ENCODE measurements at regions not wholly inside any gene's neighbourhood (a gene's known extent, or its start where the extent isn't known, plus 50 kb on each side); places are given as distances from the start of the nearest gene placed in this dataset.
A peak's percentile ranks its signal among the peaks of the same experiment; 100 is the strongest.

GRCh38 chr1:73577206-73577605 lies 620.8 kb downstream of the LRRIQ3 start:
- no peaks in the 10 kb centered on the region for H3K27me3 ChIP-seq (replicated peaks in 2 of 5; ENCODE audit: control insufficient read depth in 4 of 5, insufficient read depth in 5 of 5, low read length in 4 of 5)
- CTCF ChIA-PET, result no interaction called here
- POLR2A ChIA-PET, result no interaction called here

GRCh38 chr1:73576083-73576482 lies 621.9 kb downstream of the LRRIQ3 start:
- CTCF ChIA-PET, result interaction anchor here (0.9 kb wide), 1 partner anchor 99 kb away, joined by 3 read pairs; no protein-coding TSS in a partner anchor
- POLR2A ChIA-PET, result no interaction called here
- DNase-seq, result no peak
- H3K27me3 ChIP-seq (replicated peaks in 2 of 5; ENCODE audit: control insufficient read depth in 4 of 5, insufficient read depth in 5 of 5, low read length in 4 of 5), result no peaks in the 10 kb centered on the region
- no peak overlapping the region for H3K4me3 ChIP-seq (ENCODE audit: control insufficient read depth in 1 of 7, extremely low read depth in 1 of 7, insufficient read depth in 4 of 7, low read depth in 2 of 7, low read length in 6 of 7)
- H3K9me3 ChIP-seq (ENCODE audit: control extremely low read depth in 1 of 5, control insufficient read depth in 4 of 5, insufficient read depth in 2 of 5, low read depth in 1 of 5, low read length in 4 of 5), result peaks cover 0 to 3% (median 0%) of the 10 kb centered on the region in 5 experiments
- peaks cover 0 to 4% (median 0%) of the 10 kb centered on the region in 4 experiments for H3K4me1 ChIP-seq (ENCODE audit: control extremely low read depth in 1 of 4, control insufficient read depth in 4 of 4, insufficient read depth in 4 of 4, low read length in 3 of 4)
- no peak overlapping the region for H3K27ac ChIP-seq (ENCODE audit: insufficient read depth in 1 of 2, low read depth in 1 of 2, low read length in 2 of 2, poor library complexity in 1 of 2, severe bottlenecking in 2 of 2)
- H3K36me3 ChIP-seq (ENCODE audit: control insufficient read depth in 4 of 4, insufficient read depth in 4 of 4, low read length in 3 of 4), result no peaks in the 10 kb centered on the region
- WGBS (ENCODE audit: insufficient coverage), result 100% methylated on average over 2 of the region's 2 CpGs

More at GRCh38 chr1:73577206-73577605, 620.8 kb downstream of the LRRIQ3 start:
- H3K36me3 ChIP-seq (ENCODE audit: control insufficient read depth in 4 of 4, insufficient read depth in 4 of 4, low read length in 3 of 4), result no peaks in the 10 kb centered on the region
- 100% methylated on average over 1 of the region's 1 CpG for WGBS (ENCODE audit: insufficient coverage)
- DNase-seq, result no peak
- H3K9me3 ChIP-seq (ENCODE audit: control extremely low read depth in 1 of 5, control insufficient read depth in 4 of 5, insufficient read depth in 2 of 5, low read depth in 1 of 5, low read length in 4 of 5), result peaks cover 0 to 3% (median 0%) of the 10 kb centered on the region in 5 experiments
- no peak overlapping the region for H3K4me3 ChIP-seq (ENCODE audit: control insufficient read depth in 1 of 7, extremely low read depth in 1 of 7, insufficient read depth in 4 of 7, low read depth in 2 of 7, low read length in 6 of 7)
- no peak overlapping the region for H3K27ac ChIP-seq (ENCODE audit: insufficient read depth in 1 of 2, low read depth in 1 of 2, low read length in 2 of 2, poor library complexity in 1 of 2, severe bottlenecking in 2 of 2)
- H3K4me1 ChIP-seq (ENCODE audit: control extremely low read depth in 1 of 4, control insufficient read depth in 4 of 4, insufficient read depth in 4 of 4, low read length in 3 of 4), result peaks cover 0 to 4% (median 0%) of the 10 kb centered on the region in 4 experiments

GRCh38 chr1:73564294-73564693 lies 633.7 kb downstream of the LRRIQ3 start:
- CTCF ChIA-PET, result no interaction called here
- Histone ChIP-seq H3K4me3 (ENCODE audit: control insufficient read depth in 1 of 7, extremely low read depth in 1 of 7, insufficient read depth in 4 of 7, low read depth in 2 of 7, low read length in 6 of 7) (no peak overlapping the region), H3K9me3 (ENCODE audit: control extremely low read depth in 1 of 5, control insufficient read depth in 4 of 5, insufficient read depth in 2 of 5, low read depth in 1 of 5, low read length in 4 of 5) (peaks cover 0 to 6% (median 0%) of the 10 kb centered on the region in 5 experiments), H3K36me3 (ENCODE audit: control insufficient read depth in 4 of 4, insufficient read depth in 4 of 4, low read length in 3 of 4) (no peaks in the 10 kb centered on the region), H3K27ac (ENCODE audit: insufficient read depth in 1 of 2, low read depth in 1 of 2, low read length in 2 of 2, poor library complexity in 1 of 2, severe bottlenecking in 2 of 2) (no peak overlapping the region), H3K27me3 (replicated peaks in 2 of 5; ENCODE audit: control insufficient read depth in 4 of 5, insufficient read depth in 5 of 5, low read length in 4 of 5) (no peaks in the 10 kb centered on the region), H3K4me1 (ENCODE audit: control extremely low read depth in 1 of 4, control insufficient read depth in 4 of 4, insufficient read depth in 4 of 4, low read length in 3 of 4) (no peaks in the 10 kb centered on the region)
- 100% methylated on average over 1 of the region's 4 CpGs for WGBS (ENCODE audit: insufficient coverage)
- POLR2A ChIA-PET, result interaction anchor here (0.6 kb wide), 1 partner anchor 28 kb away, joined by 7 read pairs; no protein-coding TSS in a partner anchor
- DNase-seq, result no peak

DNA sequence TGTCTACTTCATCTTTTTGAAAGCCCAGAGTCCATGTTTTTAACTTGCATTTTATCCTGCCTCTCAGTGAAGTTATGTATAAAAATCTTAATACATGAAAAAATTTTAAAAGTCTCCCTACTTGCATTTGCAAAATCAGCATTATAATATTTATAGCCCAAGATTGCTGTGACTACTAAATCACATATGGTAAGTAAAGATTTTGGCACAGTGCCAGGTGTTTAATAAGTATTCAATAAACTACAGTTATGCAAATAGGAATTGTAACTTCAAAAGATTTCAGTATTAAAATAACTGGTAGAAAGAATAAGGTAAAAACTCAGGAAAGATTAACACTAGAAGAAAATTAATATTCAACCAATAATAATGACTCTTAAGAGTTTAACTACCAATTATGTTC lies 641.7 kb downstream of the LRRIQ3 start:
- H3K4me3 ChIP-seq (ENCODE audit: control insufficient read depth in 1 of 7, extremely low read depth in 1 of 7, insufficient read depth in 4 of 7, low read depth in 2 of 7, low read length in 6 of 7), result no peak overlapping the region
- peaks cover 1 to 14% (median 4%) of the 10 kb centered on the region in 5 experiments for H3K9me3 ChIP-seq (ENCODE audit: control extremely low read depth in 1 of 5, control insufficient read depth in 4 of 5, insufficient read depth in 2 of 5, low read depth in 1 of 5, low read length in 4 of 5)
- DNase-seq, result no peak
- no peaks in the 10 kb centered on the region for H3K36me3 ChIP-seq (ENCODE audit: control insufficient read depth in 4 of 4, insufficient read depth in 4 of 4, low read length in 3 of 4)
- H3K4me1 ChIP-seq (ENCODE audit: control extremely low read depth in 1 of 4, control insufficient read depth in 4 of 4, insufficient read depth in 4 of 4, low read length in 3 of 4), result no peaks in the 10 kb centered on the region
- no peaks in the 10 kb centered on the region for H3K27me3 ChIP-seq (replicated peaks in 2 of 5; ENCODE audit: control insufficient read depth in 4 of 5, insufficient read depth in 5 of 5, low read length in 4 of 5)
- H3K27ac ChIP-seq (ENCODE audit: insufficient read depth in 1 of 2, low read depth in 1 of 2, low read length in 2 of 2, poor library complexity in 1 of 2, severe bottlenecking in 2 of 2), result no peak overlapping the region
- ChIA-PET POLR2A (no interaction called here), CTCF (no interaction called here)

- Histone ChIP-seq H3K4me1 (ENCODE audit: control extremely low read depth in 1 of 4, control insufficient read depth in 4 of 4, insufficient read depth in 4 of 4, low read length in 3 of 4) (no peaks in the 10 kb centered on the region), H3K27ac (ENCODE audit: insufficient read depth in 1 of 2, low read depth in 1 of 2, low read length in 2 of 2, poor library complexity in 1 of 2, severe bottlenecking in 2 of 2) (no peak overlapping the region), H3K27me3 (replicated peaks in 2 of 5; ENCODE audit: control insufficient read depth in 4 of 5, insufficient read depth in 5 of 5, low read length in 4 of 5) (no peaks in the 10 kb centered on the region), H3K4me3 (ENCODE audit: control insufficient read depth in 1 of 7, extremely low read depth in 1 of 7, insufficient read depth in 4 of 7, low read depth in 2 of 7, low read length in 6 of 7) (no peak overlapping the region), H3K9me3 (ENCODE audit: control extremely low read depth in 1 of 5, control insufficient read depth in 4 of 5, insufficient read depth in 2 of 5, low read depth in 1 of 5, low read length in 4 of 5) (peaks cover 0 to 7% (median 0%) of the 10 kb centered on the region in 5 experiments), H3K36me3 (ENCODE audit: control insufficient read depth in 4 of 4, insufficient read depth in 4 of 4, low read length in 3 of 4) (no peaks in the 10 kb centered on the region)
- DNase-seq, result no peak
- POLR2A ChIA-PET, result no interaction called here
- CTCF ChIA-PET, result no interaction called here
- WGBS (ENCODE audit: insufficient coverage), result no CpG with 5 or more reads among the region's 1 CpG
Observed at GRCh38 chr1:73537400-73537799, 660.6 kb downstream of the LRRIQ3 start.

DNA sequence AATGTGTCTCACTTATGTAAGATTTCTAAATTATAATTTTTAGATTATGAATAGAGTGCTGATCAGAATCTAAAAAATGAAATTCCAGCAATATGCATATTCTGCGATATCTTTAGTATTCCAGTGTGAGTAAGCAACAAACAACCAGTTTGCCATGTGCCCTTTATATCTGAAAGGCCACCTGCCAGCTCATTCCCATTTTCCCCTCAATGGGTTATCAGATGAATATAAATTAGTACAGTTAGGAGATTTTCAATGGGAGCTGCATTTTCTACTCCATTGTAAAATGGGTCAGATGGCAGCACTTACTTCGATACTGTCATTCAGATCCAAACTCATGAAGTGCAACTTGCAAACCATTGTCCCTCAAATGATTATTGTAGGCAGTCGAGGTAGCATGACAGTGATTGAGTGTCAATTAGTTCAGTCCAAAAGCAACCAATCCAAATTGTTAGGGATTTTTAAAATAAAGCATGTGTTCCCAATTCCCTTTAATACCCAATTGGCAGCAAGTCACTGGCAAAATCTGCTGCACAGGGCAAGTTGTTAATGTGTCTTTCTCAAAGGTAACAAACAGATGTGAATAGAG lies 680.3 kb downstream of the LRRIQ3 start:
- no peaks in the 10 kb centered on the region for H3K4me1 ChIP-seq (ENCODE audit: control extremely low read depth in 1 of 4, control insufficient read depth in 4 of 4, insufficient read depth in 4 of 4, low read length in 3 of 4)
- no peak overlapping the region for H3K27ac ChIP-seq (ENCODE audit: insufficient read depth in 1 of 2, low read depth in 1 of 2, low read length in 2 of 2, poor library complexity in 1 of 2, severe bottlenecking in 2 of 2)
- no peak for DNase-seq
- no peak overlapping the region for H3K4me3 ChIP-seq (ENCODE audit: control insufficient read depth in 1 of 7, extremely low read depth in 1 of 7, insufficient read depth in 4 of 7, low read depth in 2 of 7, low read length in 6 of 7)
- H3K9me3 ChIP-seq (ENCODE audit: control extremely low read depth in 1 of 5, control insufficient read depth in 4 of 5, insufficient read depth in 2 of 5, low read depth in 1 of 5, low read length in 4 of 5), result no peaks in the 10 kb centered on the region
- 100% methylated on average over 2 of the region's 3 CpGs for WGBS (ENCODE audit: insufficient coverage)
- no peaks in the 10 kb centered on the region for H3K36me3 ChIP-seq (ENCODE audit: control insufficient read depth in 4 of 4, insufficient read depth in 4 of 4, low read length in 3 of 4)
- CTCF ChIA-PET, result no interaction called here
- POLR2A ChIA-PET, result no interaction called here
- H3K27me3 ChIP-seq (replicated peaks in 2 of 5; ENCODE audit: control insufficient read depth in 4 of 5, insufficient read depth in 5 of 5, low read length in 4 of 5), result no peaks in the 10 kb centered on the region

DNA sequence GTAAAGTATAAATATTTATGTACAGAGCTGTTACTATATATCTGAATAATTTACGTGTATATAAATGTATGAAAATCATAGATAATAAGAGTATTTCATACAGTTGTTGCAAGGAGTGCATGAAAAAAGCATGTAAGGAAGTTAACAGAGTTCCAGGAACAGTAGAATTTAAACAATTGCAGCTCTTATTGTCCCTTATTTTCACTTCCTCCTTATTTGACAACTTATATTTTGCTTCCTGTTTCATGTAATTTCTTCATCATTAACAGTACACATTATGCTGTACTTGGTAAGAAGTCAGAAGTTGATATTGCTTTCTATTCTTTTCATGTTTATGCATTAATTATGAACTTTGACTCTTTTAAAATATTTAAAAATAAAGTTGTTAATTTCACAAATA lies 681.5 kb downstream of the LRRIQ3 start:
- Histone ChIP-seq H3K36me3 (ENCODE audit: control insufficient read depth in 4 of 4, insufficient read depth in 4 of 4, low read length in 3 of 4) (no peaks in the 10 kb centered on the region), H3K4me1 (ENCODE audit: control extremely low read depth in 1 of 4, control insufficient read depth in 4 of 4, insufficient read depth in 4 of 4, low read length in 3 of 4) (no peaks in the 10 kb centered on the region), H3K4me3 (ENCODE audit: control insufficient read depth in 1 of 7, extremely low read depth in 1 of 7, insufficient read depth in 4 of 7, low read depth in 2 of 7, low read length in 6 of 7) (no peak overlapping the region), H3K27me3 (replicated peaks in 2 of 5; ENCODE audit: control insufficient read depth in 4 of 5, insufficient read depth in 5 of 5, low read length in 4 of 5) (no peaks in the 10 kb centered on the region), H3K9me3 (ENCODE audit: control extremely low read depth in 1 of 5, control insufficient read depth in 4 of 5, insufficient read depth in 2 of 5, low read depth in 1 of 5, low read length in 4 of 5) (no peaks in the 10 kb centered on the region), H3K27ac (ENCODE audit: insufficient read depth in 1 of 2, low read depth in 1 of 2, low read length in 2 of 2, poor library complexity in 1 of 2, severe bottlenecking in 2 of 2) (no peak overlapping the region)
- DNase-seq, result peak in 2 of 3 donors; percentile 2 to 10
- WGBS (ENCODE audit: insufficient coverage), result no CpG with 5 or more reads among the region's 1 CpG
- ChIA-PET CTCF (interaction anchor here (0.6 kb wide), 1 partner anchor 152 kb away, joined by 3 read pairs; no protein-coding TSS in a partner anchor), POLR2A (no interaction called here)
